DMS53 (cell line): ENCODE measurements at regions not wholly inside any gene's neighbourhood (a gene's known extent, or its start where the extent isn't known, plus 50 kb on each side); places are given as distances from the start of the nearest gene placed in this dataset.
A peak's percentile ranks its signal among the peaks of the same experiment; 100 is the strongest.
"Not testable (repeated sequence)": the region's sequence is repeated elsewhere in the genome, so short reads cannot be mapped to it uniquely, and the experiment has no call there.

ENCODE experiments used
- DNase-seq: peaks from one replicate; lab custom pipeline; 2025; lab: John Stamatoyannopoulos, UW

GRCh38 chr17:22265807-22266206 is 573.5 kb downstream of the KCNJ18 start:
- DNase-seq: peak; percentile 34

DNA sequence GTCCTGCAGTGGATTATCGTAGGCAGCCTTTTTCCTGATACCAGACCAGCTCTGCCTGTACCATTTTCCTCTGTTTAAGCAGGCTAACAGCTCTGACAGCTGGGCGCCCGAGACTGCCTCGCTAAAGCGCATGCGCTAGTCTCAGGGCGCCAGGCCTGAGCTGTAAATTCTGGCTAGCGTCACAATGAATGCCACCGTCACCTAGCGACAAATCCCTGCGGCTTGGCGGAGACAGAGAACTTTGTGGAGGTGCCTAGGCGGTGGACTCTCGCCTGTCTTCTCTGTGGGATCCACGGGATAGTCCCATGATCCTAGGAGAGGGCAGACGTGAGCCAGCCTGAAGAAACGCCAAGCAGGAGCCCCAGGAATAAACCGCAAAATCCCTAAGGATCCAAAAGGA is 573.9 kb downstream of the KCNJ18 start:
- DNase-seq: peak; percentile 80

DNA sequence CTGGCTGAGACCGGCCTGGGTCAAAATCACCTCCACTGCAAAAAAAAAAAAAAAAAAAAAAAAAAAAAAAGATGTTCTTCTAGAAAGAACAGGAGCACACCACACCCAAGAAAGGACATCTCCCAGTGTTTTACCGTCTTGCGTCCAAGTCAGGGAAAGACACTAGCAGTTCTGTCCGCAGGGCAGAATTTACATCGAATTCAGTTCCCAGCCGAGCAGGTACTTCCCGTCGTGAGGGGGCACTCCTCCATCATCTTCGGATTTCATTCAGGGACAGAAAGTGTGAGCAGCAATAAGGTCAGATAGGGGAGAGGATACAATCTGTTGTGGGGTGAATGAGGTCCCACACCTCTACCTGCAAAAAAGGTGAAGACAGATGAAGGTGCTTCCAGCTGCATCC is 574.7 kb downstream of the KCNJ18 start:
- peak; percentile 16 for DNase-seq

DNA sequence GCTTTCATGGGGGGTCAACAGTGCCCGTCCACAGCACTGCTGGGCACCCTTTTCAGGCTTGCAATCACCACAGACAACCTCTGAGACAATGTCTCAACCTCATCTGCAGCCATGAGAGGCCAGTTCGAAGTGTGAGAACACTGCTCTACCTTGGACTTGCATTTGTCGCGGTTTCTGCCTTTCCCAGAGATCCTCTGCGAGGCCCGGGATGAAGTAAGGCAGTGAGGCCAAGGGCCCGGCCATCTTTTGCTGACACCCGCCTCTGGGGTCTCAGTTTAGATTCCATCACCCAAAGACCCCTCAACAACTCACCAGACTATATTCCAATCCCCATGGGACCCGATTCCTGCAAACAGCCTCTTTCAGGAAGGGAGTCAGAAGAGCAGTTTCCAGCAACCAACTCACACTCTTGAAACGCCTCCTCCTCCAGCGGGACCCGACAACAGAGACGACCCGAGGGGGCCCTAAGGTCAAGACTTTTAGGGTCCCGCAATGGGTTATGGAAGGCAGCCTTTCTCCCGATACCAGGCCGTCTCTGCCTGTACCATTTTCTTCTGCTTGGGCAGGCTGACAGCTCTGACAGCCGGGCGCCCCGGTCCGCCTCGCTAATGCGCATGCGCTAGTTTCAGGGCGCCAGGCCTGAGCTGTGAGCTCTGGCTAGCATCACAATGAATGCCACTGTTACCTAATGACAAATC is 576.0 kb downstream of the KCNJ18 start:
- peak; percentile 16 for DNase-seq

DNA sequence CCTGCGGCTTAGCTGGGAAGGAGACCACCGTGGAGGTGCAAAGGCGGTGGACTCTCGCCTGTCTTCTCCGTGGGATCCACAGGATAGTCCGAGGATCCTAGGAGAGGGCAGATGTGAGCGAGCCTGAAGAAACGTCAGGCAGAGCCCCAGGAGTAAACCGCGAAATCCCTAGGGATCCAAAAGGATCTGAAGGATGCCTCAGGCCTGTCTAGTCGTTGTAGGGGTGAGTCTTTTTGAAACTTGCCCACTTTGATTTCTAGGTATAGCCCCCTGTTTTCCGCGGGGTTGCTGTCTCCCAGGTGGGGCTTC is 576.5 kb downstream of the KCNJ18 start:
- no peak for DNase-seq

DNA sequence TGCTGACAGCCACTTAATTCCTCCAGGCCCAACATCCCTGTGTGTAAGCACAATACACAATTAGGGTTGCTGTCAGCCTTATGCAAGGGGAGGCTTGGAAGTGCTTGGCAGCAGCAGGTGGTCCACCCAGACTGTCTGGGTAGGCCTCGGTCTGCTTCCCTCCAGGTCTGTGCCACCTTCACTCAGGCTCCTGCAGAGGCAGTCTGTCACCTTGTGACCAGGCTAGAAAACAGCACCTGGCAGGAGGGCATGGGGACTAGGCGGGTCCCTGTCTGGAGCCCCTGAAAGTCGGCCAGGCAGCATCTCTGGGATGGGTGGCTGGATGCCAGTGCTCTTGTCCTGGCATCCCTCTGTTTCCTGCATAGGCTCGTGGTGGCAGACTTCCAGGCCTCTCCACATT is 578.1 kb downstream of the KCNJ18 start:
- no peak for DNase-seq

DNA sequence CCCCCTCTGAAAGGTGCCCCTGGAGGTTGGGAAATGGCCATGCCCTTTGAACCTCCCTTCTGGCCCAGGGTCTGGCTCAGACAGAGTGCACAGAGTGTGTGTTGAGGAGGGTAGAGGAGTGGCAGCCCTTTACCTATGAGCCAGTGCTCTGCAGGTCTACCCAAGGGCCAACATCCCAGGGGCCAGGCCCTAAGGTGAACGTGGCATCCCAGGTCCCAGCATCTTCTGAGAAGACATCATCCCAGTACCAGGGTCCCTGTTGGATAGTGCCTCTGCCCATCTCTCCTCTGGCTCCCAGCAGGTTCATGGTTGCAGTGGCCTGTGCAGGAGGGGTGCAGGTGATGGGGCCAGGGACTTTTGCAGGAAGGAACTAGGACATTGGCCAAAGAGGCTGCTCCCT is 578.5 kb downstream of the KCNJ18 start:
- DNase-seq: not testable (repeated sequence)

DNA sequence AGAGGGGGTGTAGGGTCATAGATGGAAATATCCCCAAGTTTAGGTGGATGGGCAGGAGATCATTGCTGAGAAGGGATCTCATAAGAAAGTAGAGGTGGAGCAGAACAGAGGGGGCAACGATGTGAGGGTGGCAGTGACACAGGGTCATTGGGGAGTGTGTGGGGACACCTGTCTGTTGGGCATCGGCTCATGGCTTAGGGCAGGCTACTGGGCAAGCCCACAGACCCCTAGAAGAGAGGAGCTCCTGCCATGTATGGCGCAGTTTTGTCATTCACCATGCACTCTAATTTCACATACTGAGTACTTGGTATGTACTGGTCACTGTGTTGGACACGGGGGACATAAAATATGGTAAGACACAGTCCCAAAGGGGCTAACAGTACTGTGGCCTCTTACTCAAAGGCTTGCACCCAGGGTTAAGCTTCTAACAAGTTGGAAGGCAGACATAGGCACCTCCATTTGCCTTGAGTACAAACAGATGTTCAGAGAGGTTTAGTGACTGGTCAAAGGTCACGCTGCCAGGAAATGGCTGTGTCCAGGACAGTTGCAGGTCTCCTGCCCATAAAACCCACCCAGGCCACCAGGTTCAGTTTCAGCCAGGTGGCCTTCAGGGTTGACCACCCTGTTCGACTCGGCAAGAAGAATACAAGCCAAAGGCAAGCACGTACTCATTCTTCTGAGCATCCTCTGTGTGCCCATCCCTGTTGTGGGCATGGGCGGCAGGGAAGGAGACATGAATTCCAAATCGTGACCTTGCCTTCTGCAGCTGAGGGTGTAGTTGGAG is 580.2 kb downstream of the KCNJ18 start:
- no peak for DNase-seq

GRCh38 chr17:22273308-22273707 is 581.0 kb downstream of the KCNJ18 start:
- no peak for DNase-seq

GRCh38 chr17:22277595-22277994 is 585.3 kb downstream of the KCNJ18 start:
- DNase-seq: no peak

DNA sequence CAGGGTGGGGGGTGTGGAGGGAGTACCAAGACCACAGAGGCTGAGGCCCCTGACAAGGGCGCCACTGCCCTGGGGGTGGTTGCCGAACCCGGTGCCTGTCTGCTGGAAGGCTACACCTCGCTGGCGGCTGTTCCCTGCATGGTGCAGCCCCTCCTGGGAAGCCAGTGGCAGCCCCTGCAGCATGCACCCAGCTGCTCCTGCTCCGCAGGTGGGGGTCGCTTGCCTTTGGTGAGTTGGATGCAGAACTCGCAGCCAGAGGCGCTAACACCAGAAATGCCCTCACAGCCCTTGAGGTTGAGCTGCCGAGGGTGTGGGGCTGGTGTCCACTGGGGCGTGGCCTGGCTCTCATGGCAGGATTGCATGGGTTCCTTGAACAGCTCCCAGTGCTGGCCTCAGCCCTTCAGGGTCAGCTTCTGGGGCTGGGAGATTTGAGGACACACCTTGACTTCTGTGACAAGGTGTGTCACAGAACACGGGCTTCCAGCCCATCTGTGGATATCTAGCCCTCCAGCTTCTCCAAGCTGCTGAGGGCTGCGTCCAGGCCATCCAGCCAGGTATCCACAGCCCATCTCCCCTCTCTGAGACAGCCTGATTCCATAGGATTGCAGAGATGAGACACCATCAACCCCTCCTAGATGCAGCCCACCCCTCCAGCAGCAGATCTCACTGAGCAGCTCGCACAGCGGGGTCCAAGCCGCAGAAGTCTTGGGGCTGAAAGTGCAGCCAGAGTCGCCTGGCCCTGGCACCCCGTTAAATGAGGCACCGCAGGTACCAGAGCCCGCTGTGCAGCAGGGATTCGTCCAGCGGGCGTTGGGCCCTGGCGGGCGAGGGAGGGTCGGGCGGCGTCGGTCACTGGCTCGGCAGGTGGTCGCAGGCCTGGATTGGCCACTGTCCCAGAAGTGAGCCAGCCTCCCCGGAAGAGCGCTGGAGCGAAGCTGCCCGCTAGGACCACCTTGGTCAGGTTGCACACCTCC is 586.3 kb downstream of the KCNJ18 start:
- DNase-seq: no peak

- DNase-seq: no peak
These were observed 594.2 kb downstream of the KCNJ18 start for GRCh38 chr17:22286337-22287041.

- not testable (repeated sequence) for DNase-seq
These were observed 606.2 kb downstream of the KCNJ18 start for GRCh38 chr17:22298484-22298951.

DNA sequence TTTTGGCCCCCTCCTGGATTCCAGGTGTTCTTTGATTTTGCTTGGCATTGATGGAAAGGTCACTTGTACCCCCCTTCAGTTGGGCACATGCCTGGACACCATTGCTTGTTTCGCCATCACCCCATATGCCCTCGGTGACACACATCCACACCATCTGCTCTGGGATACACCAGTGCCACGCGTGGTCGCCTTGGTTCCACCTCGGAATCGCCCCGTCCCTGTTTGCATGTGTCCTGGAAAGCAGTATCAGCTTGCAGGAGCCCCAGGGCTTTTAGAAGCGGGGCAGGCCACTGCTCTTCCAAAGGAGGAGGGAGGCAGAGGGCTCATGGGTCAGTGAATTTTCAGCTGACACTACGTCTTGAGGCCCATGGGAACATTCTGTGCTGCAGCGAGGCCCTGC is 607.9 kb downstream of the KCNJ18 start:
- no peak for DNase-seq

DNA sequence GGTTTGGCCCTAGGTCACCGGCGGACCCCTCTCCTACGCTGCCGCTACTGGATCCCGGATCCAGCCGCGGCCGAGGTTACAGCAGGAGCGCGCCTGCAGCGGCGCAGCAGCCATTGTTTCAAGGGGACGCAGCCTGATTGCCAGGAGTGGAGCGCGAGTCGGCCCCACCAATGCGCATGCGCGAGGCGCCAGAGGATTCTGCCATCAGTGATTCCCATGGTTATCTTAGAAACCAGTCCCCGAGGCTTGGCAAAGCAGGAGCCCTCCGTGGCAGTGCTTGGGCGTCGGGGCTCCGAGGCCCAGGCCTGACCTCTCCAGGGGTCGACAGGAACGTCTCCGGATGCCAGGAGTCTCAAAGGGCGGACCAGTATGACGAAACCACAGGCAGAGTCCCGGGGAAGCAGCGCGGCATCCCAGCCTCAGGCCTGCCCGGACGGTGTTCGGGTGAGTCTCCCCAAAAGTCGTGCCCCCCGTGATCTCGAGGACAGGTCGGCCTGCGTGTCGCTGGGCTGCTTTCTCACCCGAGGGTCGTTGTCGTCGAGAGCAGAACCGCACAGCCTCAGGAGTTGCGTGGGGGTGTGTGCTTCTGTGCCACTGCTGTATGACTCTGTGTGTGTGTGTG is 608.5 kb downstream of the KCNJ18 start:
- DNase-seq: no peak

- no peak for DNase-seq
These were observed 609.0 kb downstream of the KCNJ18 start for GRCh38 chr17:22301353-22301745.

GRCh38 chr17:22303096-22303495 is 610.8 kb downstream of the KCNJ18 start:
- no peak for DNase-seq

DNA sequence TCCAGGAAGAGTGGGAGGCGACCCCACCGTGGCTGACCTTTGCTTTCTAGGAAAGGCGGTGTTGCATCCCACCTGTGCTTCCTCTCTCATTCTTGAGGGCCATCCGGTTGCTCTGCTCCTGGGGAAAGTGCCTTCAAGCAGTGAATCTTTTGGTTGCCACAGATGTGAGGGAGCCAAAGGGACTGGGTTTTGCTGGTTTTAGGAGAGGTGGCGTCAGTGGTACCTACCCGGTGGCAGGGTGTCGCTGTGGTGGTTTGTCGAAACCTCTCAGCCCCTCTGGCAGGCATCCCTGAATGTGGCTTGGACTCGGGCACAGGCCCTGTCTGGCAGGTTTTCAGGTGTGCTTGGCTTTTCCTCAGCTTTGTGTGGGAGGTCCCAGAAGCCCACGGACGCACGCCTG is 611.5 kb downstream of the KCNJ18 start:
- DNase-seq: no peak

DNA sequence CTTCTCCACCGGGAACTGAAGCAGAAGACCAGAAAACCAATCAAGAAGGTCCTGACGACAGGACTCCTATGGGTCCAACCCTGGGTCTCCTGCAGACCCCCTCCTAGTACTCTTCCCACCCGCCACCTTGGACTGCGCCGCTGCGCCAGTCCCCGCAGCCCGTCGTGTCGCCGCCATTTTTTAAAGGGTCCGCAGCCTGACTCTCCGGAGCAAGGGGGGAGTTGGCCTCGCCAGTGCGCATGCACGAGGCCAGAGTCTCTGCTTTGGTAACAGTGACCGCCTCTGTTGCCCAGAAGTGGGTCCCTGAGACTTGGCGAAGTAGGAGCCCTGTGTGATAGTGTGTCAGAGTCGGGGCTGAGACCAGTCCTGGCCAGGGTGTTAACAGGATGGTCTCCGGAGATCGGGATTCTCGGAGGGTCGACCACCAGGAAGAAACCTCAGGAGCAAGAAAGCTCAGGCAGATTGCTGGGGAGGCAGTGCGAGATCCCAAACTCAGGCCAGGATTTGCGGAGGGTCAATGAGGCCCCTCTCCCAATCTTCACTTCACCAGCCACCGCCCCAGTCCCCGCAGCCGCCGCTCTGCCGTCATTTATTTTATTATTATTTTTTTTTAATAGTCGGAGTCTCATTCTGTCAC is 612.5 kb downstream of the KCNJ18 start:
- no peak for DNase-seq

GRCh38 chr17:22305356-22306071 is 613.2 kb downstream of the KCNJ18 start:
- no peak for DNase-seq
